HS-5 (cell line): ENCODE measurements at regions not wholly inside any gene's neighbourhood (a gene's known extent, or its start where the extent isn't known, plus 50 kb on each side); places are given as distances from the start of the nearest gene placed in this dataset.

ENCODE experiments used
- DNase-seq: peaks from one replicate; pipeline ENCODE4 v3.0.0-alpha.2; 2012; ENCODE audit warnings: low read depth

- peak; percentile 76 for DNase-seq
Measured at GRCh38 chr5:125696762-125697161, 726.4 kb upstream of the GRAMD2B start.

- no peak for DNase-seq
Measured at GRCh38 chr5:125698420-125698819, 724.8 kb upstream of the GRAMD2B start.

GRCh38 chr5:125699860-125700259 is 723.3 kb upstream of the GRAMD2B start:
- DNase-seq, result no peak

GRCh38 chr5:125700380-125700861 is 722.8 kb upstream of the GRAMD2B start:
- no peak for DNase-seq

- DNase-seq, result no peak
Measured at GRCh38 chr5:125703616-125704015, 719.6 kb upstream of the GRAMD2B start.

GRCh38 chr5:125704888-125705287 is 718.3 kb upstream of the GRAMD2B start:
- no peak for DNase-seq

GRCh38 chr5:125708583-125708982 is 714.6 kb upstream of the GRAMD2B start:
- no peak for DNase-seq

GRCh38 chr5:125710745-125711144 is 712.5 kb upstream of the GRAMD2B start:
- DNase-seq, result no peak

- DNase-seq, result no peak
Measured at GRCh38 chr5:125712397-125712796, 710.8 kb upstream of the GRAMD2B start.

GRCh38 chr5:125713109-125713805 is 710.0 kb upstream of the GRAMD2B start:
- no peak for DNase-seq

- no peak for DNase-seq
Measured at GRCh38 chr5:125715216-125715615, 708.0 kb upstream of the GRAMD2B start.

GRCh38 chr5:125717209-125717608 is 706.0 kb upstream of the GRAMD2B start:
- DNase-seq, result peak; percentile 22

- DNase-seq, result no peak
Measured at GRCh38 chr5:125719681-125720347, 703.4 kb upstream of the GRAMD2B start.

- no peak for DNase-seq
Measured at GRCh38 chr5:125720348-125720685, 702.9 kb upstream of the GRAMD2B start.

GRCh38 chr5:125720721-125721120 is 702.5 kb upstream of the GRAMD2B start:
- no peak for DNase-seq

- no peak for DNase-seq
Measured at GRCh38 chr5:125722550-125722949, 700.7 kb upstream of the GRAMD2B start.

- DNase-seq, result no peak
Measured at GRCh38 chr5:125725691-125726090, 697.5 kb upstream of the GRAMD2B start.

GRCh38 chr5:125743939-125744338 is 679.3 kb upstream of the GRAMD2B start:
- DNase-seq, result no peak

GRCh38 chr5:125746917-125747316 is 676.3 kb upstream of the GRAMD2B start:
- DNase-seq, result no peak

GRCh38 chr5:125750147-125750860 is 672.9 kb upstream of the GRAMD2B start:
- DNase-seq, result no peak

GRCh38 chr5:125750861-125751186 is 672.4 kb upstream of the GRAMD2B start:
- DNase-seq, result no peak

GRCh38 chr5:125756456-125756855 is 666.8 kb upstream of the GRAMD2B start:
- DNase-seq, result no peak

GRCh38 chr5:125766706-125767105 is 656.5 kb upstream of the GRAMD2B start:
- DNase-seq, result no peak
